GM19468 (cell line): ENCODE measurements at regions not wholly inside any gene's neighbourhood (a gene's known extent, or its start where the extent isn't known, plus 50 kb on each side); places are given as distances from the start of the nearest gene placed in this dataset.

Experiments used
- ATAC-seq: cut with Tn5 transposase; IDR thresholded peaks from one replicate; pipeline ENCODE4 v1.9.1; 2021; ENCODE audit warnings: mild to moderate bottlenecking, moderate library complexity, moderate number of reproducible peaks; ENCODE audit not compliant: unreplicated experiment; ENCODE audit errors: extremely low read depth

DNA sequence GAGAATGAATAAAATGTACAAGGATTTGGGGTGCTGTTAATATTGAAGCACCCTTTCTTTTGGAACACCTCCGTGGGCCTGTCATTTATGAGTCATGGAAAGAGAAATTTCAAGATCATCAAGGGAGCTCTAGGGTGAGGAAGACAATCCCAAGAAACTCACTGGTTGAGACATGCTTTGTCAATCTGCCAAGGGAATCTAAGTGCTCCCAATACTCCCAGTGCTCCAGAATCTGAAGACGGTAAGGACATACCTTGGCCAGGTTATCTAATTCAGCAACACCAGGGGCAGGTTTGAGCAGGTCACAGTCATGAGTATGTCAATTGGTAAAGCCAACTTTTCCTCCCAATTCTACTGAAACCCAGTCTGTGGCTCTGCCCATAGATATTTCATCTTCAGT lies 556.4 kb upstream of the CPEB2 start:
- no peak for ATAC-seq

DNA sequence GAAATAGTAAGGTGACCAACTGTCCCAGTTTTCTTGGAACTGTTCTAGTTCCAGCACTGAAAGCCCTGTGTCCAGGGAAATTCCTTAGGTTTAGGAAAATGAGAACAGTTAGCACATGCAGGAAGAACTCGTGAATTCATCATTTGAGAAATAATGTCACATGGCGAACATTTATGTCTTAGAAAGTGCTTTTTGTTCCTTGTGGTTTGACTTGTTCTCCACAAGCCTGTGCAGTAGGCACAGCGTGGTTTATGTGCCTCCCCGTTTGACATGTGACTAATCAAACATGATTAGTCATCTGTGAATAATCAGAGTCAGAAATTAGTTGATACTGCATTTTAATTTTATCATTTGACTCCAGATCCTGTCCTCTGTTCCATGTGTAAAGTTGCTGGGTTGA lies 556.0 kb upstream of the CPEB2 start:
- no peak for ATAC-seq

DNA sequence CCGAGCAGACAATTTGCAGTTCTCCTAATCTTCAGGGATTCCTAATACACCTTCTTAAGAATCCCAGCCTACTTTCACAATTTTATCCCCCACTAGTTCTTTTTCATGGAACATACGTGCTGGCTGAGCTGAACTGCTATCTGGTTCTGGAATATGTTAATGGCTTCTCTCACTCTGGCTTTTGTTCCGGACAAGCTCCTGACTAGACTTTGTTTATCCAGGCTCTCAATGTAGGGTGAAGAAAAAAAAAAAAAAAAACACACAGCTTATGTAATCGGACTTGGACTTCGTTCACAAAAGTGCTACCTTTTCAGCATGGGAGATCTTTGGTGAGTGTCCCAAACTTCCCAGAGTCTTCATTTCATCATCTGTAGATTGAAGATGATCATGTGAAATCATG lies 555.4 kb upstream of the CPEB2 start:
- ATAC-seq = no peak

GRCh38 chr4:14449308-14449707 lies 553.0 kb upstream of the CPEB2 start:
- no peak for ATAC-seq

DNA sequence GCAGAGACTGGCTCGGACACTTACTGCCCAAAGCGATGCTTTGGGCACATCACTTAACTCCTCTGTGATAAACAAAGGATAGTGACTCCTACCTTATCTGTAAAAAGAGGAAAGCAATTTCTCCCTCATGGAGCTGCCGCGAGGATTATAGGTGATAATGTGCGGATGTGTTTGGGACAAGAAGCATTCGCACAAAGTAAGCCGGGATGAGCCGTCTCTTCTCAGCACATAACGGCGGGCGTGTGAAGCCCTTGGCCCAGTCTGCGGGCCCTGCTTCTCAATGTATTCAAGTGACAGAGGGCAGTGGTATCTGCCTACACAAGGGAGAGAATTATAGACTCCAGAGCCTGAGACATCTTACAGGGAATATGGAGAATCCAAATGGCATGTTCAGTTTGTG lies 550.3 kb upstream of the CPEB2 start:
- ATAC-seq = no peak

GRCh38 chr4:14452764-14453163 lies 549.5 kb upstream of the CPEB2 start:
- ATAC-seq = no peak

- no peak for ATAC-seq
These were observed 543.8 kb upstream of the CPEB2 start for GRCh38 chr4:14458463-14458862.

DNA sequence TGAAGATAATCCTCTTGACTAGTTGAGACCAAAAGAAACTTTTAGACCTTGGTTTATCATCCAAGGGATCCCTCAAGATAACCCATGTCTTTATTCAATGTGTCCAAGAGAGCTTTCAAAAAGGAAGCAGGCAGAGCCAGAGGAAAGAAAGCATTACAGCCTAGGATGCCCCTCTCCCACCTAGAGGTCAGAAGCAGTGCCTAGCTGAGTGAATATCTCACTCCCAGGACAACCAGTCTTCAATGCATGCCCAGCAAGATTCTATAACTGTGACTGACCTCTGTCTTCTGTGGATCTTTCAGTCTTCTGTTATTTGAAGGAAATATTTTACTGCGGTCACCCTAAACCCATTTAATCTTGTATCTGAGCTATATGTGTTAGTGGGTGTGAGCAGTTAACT lies 537.2 kb upstream of the CPEB2 start:
- no peak for ATAC-seq

GRCh38 chr4:14465507-14465906 lies 536.8 kb upstream of the CPEB2 start:
- no peak for ATAC-seq

- no peak for ATAC-seq
These were observed 523.8 kb upstream of the CPEB2 start for GRCh38 chr4:14478504-14478903.

- no peak for ATAC-seq
These were observed 505.9 kb upstream of the CPEB2 start for GRCh38 chr4:14496408-14496807.

GRCh38 chr4:14496969-14497368 lies 505.3 kb upstream of the CPEB2 start:
- no peak for ATAC-seq

GRCh38 chr4:14504162-14504561 lies 498.1 kb upstream of the CPEB2 start:
- ATAC-seq = no peak

DNA sequence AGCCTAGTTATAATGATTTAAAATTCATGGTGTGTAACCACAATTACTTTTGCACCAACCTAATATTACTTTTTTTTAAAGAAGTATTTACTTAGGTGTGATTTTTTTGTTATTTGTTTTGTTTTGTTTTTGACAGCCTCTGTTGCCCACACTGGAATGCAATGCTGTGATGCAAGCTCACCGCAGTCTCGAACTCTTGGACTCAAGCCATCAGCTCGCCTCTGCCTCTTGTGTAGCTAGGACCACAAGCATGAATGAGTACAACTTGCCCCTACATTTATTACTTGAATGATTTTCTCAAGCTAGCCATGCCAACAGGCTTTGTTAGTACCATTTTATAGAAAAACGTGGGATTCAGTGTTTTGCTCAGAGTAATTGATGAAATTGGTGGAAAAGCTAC lies 488.8 kb upstream of the CPEB2 start:
- ATAC-seq = no peak

DNA sequence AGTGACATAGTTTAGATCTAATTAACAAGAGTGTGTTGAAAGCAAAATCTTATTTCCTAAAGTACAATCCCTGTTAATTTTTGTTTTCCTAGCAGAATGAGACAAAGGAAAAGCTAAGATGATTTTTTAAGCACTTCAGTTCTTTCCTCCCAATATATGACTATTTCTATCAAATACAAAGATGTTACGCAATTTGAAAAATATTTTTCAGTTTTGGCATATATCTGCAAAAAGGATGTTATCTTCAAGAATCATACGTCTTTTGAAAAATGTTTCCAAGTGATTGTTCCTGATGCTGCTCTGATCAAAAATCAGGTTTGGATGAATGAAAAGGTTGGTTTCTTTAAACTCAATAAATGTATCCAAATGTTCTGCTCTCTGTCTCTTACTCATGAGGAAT lies 486.7 kb upstream of the CPEB2 start:
- ATAC-seq = no peak

DNA sequence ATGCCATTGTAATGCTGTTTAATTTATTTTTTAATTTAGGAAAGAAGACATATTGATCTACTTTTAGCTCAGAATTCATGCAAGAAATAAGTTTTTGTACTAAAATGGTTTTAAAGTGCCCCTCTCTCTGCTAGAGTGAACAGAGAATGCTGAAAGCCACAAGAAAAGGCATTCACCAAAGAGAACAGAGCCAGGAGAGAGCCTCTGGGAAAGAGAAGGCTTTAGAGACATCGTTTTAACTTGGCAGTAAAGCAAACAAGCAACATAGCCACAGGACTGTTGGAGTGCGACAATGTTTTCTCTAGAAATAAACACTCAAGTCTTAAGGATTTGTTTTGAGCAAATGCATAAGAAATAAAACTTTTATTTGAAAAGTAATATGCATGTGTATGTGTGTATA lies 484.1 kb upstream of the CPEB2 start:
- no peak for ATAC-seq

- ATAC-seq = no peak
These were observed 482.1 kb upstream of the CPEB2 start for GRCh38 chr4:14520171-14520570.

GRCh38 chr4:14524276-14524675 lies 478.0 kb upstream of the CPEB2 start:
- ATAC-seq = no peak

DNA sequence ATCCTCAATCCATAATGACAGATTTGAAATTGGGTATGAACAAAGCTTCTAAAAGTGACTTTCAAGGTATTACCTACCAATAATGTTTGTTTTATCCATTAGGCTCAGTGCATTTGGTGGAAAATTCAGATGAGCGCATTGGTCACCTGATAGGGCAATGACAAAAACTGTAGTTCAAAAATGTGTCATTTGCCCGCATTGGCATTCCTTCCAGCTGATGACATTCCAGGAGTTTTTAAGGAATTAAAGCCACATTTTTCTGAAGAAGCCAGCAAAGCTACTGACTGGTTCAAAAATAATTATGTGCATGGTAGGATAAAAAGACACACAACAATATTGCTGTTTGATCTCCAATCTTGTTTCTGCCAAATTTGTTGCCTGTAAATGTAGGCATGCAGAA lies 473.4 kb upstream of the CPEB2 start:
- no peak for ATAC-seq

DNA sequence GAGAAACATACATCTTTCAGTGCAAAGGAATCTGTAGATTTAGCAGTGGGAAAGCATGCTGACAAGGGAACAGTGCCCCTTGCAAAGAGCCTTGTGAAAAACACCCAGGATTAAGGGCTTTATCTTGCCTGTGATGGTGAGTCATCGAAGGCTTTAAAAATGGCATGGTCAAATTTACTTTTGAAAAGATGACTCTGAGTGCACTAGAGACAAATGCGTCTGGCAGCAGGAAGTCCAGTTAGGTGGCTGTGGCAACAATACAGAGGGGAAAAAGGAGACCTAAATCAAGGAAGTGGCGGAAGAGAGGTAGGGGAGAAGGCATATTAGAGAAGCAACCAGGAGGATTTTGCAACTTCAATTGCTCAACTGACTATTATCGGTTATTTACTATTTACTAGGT lies 472.6 kb upstream of the CPEB2 start:
- no peak for ATAC-seq

- no peak for ATAC-seq
These were observed 469.8 kb upstream of the CPEB2 start for GRCh38 chr4:14532436-14532835.

DNA sequence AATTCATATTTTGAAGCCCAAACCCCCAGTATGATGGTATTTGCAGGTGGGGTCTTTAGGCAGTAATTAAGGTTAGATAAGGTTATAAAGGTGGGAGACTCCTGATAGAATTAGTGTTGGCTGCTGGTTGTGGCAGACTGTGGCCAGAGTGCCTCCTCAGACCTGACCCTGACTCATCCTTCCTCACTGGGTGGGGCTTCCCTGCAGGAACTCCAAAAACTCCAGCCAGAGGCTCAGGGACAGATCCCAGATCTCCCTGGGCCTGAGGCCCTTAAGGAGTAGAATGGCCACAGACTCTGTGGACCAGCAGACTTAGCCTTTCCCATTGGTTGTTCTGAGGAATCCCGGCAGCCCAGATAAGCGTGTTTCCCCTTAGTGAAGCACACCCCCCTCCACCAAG lies 463.0 kb upstream of the CPEB2 start:
- ATAC-seq = no peak

- ATAC-seq = no peak
These were observed 457.1 kb upstream of the CPEB2 start for GRCh38 chr4:14545163-14545562.
